ENCODE measurements at regions not wholly inside any gene's neighbourhood (a gene's known extent, or its start where the extent isn't known, plus 50 kb on each side); places are given as distances from the start of the nearest gene placed in this dataset.

GRCh38 chr7:49717547-49717946 is 55.9 kb upstream of the VWC2 start:
- no peak for DNase-seq (ENCODE audit: extremely low read depth, low read depth)
- no peak for TF ChIP-seq CTCF (IDR thresholded peaks at IDR 0.05; ENCODE audit: low read depth, low read length)

- no peak for DNase-seq (ENCODE audit: extremely low read depth, low read depth)
- TF ChIP-seq CTCF (IDR thresholded peaks at IDR 0.05; ENCODE audit: low read depth, low read length): no peak
Observed at GRCh38 chr7:49718760-49719159, 54.7 kb upstream of the VWC2 start.

GRCh38 chr7:49721441-49721840 is 52.0 kb upstream of the VWC2 start:
- DNase-seq (ENCODE audit: extremely low read depth, low read depth): no peak
- TF ChIP-seq CTCF (IDR thresholded peaks at IDR 0.05; ENCODE audit: low read depth, low read length): no peak

All from AG09319 (cell line).